ENCODE measurements at regions not wholly inside any gene's neighbourhood (a gene's known extent, or its start where the extent isn't known, plus 50 kb on each side); places are given as distances from the start of the nearest gene placed in this dataset.
"Not testable (repeated sequence)": the region's sequence is repeated elsewhere in the genome, so short reads cannot be mapped to it uniquely, and the experiment has no call there.

DNA sequence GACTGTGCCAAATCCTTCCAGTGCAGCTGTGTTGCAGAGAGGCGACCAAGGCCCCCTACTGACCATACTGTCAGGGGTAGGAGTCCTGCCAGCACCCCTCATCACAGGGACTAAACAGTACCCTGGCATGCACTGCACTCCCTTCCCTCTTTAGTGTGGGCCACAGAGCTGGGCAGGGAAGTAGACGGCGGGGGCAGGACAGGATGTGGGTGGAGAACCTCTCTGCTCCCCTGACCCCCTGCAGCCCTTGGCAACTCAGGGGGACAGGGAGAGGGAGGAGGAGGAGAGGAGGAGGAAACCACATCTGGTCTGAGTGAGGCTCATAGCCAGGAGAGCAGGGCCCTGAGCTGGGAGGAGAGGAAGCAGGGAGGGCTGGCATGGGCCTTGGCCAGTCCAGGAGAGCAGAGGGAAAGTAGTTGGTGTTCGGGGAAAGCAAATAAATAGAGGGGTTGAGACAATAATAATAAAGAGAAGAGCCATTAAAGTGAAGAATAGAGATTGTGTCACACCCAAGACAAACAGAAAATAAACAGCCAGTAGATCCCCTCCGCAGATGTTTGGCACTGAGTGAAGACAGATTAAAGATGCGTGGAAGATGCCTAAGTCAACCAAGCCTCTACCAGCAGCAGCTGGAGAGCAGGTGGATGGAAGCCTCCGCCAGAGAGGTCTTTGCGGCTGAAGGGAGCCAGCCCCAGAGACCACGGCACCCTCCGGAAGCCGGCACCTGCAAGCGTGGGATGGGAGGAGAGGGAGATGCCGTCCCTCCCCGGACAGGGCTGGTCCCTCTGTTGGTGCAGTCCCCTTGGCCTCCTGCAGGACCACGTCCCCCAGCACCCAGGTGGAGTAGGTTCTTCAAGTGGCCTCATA lies 61.5 kb downstream of the RPUSD4 start:
- DNase-seq (ENCODE audit: low read depth) = no peak

DNA sequence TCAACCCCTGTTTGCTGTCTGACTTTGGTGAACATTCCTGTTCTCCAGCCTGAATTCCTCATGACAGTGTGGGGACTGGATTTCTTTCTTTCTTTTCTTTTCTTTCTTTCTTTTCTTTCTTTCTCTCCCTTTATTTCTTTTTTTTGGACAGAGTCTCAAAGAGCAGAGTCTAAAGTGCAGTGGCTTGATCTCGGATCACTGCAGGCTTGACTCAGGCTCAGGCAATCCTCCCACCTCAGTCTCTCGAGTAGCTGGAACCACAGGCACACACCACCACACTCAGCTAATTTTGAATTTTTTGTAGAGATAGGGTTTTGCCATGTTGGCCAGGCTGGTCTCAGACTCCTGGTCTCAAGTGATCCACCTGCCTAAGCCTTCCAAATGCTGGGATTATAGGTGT lies 63.1 kb downstream of the RPUSD4 start:
- DNase-seq (ENCODE audit: low read depth) = no peak

DNA sequence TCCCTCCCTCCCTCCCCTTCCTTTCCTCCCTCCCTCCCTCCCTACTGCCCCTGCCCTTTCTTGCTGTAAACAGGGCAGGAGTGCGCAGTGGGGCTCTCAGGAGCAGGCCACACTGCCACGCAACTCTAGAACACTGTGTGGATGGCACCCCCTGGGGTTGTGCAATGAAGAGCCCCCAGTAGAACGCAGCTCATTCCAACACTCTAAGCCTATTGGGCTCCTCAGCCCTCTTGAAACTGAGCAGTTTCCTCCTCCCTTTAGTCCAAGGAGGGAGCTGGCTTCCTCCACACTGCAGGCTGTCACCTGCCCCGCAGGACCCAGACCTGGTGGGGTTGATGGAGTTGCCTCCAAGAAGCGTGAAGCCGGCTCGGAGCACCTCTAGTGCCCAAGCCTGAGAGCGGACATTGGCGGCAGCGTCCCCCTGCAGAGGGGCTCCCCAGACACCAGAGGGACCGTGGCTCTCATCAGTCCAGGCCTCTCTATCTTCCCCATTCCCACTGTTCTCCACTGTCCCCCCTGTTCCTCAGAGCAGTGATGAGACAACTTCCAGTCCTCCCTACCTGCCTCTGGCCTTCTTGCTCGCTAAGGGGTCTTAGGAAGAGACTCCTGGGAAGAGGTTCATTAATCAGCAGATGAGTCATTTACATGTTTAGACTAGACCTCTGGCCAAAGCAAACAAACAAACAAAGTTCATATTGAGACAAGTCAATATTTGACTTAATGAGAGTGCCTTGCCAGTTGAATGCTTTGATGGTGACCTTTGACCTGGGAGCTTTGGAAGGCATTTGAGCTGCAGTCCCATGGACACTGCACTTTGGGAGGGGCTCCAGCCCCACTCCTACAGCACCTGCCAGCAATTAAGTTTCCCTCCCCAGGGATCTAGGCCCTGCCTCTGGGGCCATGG lies 64.0 kb downstream of the RPUSD4 start:
- no peak for DNase-seq (ENCODE audit: low read depth)

DNA sequence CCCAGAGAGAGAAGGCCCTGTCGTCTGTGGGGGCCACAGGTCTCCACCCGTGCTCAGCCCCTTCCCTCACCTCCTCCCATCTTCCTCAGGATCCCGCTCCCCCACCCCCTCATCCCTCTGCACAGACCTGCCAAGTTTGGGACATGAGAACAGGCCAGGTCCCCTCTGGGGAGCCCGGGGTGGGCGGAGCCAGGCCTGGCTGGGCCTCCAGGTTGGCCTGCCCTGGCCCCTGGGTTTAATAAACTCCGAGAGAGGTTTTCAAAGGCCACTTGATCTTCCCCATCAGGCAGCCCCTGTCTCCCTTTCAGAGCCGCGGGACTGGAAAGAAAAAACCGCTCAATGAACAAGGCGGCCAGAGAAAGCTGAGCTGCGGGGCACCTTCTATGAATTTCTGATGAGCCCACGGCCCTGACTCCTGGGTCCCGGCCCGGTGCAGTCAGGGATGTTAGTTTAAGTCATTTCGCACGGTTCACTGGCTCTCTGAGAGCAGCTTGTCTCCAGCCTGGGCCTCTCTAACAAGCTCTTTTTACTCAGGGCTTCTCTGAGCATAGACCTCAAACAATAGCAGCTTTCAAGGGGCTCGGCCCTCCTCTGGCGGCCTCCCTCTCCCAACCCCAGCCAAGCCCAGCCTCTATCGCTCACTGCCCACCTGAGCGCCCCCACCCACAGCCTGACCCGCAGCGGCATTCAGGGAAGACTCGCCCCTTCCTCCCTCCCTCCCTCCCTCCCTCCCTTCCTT lies 64.8 kb downstream of the RPUSD4 start:
- DNase-seq (ENCODE audit: low read depth) = no peak

DNA sequence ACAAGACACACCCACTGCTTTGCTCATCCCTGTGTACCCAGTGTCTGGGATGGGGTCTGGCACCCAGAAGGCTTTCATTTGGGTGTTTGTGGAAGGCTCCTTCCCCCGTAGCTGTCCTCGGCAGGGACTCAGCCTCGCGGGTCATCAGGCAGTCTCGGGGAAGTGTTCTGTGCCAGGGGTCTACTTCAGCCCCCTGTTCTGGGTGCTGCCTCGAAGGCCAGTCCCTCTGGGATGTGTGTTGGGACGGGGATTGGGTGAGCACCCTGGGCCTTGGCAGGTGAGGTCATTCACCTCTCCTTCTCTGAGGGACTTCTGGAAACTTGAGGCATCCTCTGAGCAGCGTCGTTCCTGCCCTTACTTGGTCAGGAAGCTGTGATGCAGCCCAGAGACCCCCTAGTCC lies 65.5 kb downstream of the RPUSD4 start:
- DNase-seq (ENCODE audit: low read depth) = no peak

DNA sequence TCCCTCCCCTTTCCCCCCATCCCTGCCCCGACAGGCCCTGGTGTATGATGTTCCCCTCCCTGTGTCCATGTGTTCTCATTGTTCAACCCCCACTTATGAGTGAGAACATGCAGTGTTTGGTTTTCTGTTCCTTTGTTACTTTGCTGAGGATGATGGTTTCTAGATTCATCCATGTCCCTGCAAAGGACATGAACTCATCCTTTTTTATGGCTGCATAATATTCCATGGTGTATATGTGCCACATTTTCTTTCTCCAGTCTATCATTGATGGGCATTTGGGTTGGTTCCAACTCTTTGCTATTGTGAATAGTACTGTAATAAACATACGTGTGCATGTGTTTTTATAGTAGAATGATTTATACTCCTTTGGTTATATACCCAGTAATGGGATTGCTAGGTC lies 68.0 kb downstream of the RPUSD4 start:
- DNase-seq (ENCODE audit: low read depth) = not testable (repeated sequence)

DNA sequence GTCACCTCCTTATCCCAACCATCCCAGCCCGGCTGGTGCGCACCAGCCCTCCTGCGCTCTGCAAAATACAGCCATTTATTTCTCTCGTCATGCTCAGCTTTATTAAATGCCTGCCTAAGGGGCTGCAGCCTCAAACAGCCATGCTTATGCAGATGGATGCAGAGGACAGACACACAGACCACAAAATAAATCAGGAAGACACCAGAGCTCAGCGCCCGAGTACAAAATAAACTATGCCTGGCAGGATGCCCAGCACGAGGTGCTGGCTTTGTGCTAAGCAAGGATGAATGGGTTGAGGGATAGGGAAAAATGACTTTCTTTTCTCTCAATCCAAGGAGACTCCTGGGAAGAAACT lies 70.5 kb downstream of the RPUSD4 start:
- DNase-seq (ENCODE audit: low read depth) = no peak

DNA sequence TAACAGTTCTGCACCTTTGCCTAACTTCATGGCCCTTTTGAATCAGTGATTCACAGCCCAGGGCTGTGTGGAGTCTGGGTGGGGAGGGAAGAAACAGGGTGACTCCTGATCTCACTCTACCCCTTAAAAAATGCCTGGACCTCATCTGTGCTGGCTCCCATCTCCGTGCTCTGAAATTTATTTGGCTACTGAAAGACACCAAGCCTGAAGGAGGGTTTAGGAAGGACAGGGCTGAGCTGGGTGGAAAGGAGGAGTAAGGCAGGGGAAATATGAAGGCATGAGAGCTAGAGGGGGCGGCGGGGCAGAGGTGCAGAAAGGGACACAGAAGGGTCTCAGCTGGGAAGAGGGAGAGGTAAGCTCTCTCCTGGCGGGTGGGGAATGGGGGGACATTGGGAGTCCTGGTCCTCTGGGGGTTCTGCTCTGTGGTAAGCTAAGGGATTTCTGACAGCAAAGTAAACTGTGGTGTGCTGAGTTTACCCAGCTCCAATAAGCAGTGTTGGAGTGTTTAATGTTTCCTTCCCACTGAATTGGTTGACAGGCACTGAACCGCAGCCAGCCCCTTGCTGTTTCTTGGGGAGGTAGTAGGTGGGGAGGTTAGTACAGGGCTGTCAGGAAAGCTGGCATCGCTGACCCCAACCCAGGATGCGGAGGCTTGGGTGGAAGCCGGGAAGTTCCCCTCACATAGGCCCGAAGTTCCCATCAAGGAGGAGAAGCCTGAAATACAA lies 71.1 kb downstream of the RPUSD4 start:
- DNase-seq (ENCODE audit: low read depth) = no peak

DNA sequence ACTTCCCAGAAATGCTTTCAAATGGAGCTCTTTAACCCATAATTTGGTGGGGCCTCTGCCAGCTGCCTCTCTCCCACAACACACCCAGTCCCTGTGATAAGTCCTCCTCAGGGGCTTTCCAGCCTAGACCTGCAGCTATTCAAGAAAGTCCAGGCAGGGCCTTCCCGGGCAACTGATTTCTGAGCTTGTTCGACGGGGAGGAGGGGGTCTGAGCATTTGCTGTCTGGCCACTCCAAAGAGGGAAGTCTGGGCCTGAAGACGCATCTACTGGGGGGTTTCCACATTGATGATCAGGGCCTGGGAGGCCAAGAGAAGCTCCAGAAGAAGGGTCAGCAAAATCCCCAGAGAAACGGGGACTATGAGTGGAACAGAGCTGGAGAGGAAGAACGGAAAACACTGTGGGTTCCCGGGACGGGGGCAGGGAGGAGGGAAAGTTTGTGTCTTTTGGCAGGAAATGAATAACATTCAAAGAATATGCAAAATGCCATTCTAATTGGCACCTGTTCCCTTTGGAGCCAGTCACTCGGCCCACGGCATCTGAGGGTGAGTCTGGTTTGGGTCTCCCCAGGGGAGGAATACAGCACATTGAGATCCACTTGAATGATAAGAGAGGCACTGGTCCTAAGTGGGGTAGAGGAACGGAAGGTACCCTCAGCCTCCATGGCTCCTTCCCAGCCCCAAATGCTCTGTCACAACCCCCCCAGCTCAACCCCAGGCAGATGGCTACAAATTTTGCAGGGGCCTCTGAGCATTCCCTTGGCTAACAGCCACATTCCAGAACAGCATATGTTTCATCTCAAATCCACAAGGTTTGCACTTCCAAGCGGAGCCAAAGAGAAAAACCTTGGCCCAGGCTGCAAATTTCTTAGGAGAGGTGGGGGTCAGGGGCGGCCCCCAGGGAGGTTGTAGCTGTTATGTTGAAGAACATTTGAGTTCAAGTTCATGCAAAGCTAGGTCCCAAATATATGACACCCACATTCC lies 72.0 kb downstream of the RPUSD4 start:
- DNase-seq (ENCODE audit: low read depth) = no peak

DNA sequence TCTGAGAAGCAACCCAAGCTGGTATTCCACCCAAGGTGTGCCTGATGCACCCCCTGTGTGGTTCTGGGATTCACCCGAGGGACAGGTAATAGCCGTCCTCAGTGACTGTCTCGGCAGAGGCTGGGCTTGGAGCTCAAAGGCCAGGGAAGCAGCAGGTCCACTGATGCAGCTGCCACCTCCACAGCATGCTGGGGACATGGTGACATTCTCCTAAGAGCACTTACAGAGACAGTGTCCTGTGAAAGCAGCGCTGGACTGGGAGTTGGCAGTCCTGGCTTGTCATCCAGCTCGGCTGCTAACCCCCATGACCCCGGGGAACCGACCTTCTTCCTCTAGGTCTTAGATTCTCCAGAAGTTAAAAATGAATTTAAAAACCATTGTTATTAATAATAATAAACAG lies 72.8 kb downstream of the RPUSD4 start:
- no peak for DNase-seq (ENCODE audit: low read depth)

DNA sequence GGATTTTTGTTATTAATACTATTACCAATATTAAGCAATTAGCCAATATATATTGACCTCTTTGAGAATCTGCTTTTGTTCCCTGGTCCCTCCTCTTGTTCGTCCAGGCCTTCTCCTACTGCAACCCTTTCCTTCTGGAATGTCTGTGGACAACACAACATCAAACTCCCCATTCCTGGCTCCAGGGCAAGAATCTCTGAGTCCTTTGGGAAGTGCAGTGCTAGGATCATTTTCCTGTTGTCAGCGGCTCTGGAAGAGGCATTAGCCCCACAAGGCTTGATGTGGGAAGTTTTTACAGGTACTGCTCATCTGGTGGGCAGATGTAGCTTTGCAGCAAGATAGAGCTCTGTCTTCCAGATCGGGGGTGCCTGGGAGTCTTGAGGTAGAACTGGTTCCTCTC lies 74.3 kb downstream of the RPUSD4 start:
- no peak for DNase-seq (ENCODE audit: low read depth)

DNA sequence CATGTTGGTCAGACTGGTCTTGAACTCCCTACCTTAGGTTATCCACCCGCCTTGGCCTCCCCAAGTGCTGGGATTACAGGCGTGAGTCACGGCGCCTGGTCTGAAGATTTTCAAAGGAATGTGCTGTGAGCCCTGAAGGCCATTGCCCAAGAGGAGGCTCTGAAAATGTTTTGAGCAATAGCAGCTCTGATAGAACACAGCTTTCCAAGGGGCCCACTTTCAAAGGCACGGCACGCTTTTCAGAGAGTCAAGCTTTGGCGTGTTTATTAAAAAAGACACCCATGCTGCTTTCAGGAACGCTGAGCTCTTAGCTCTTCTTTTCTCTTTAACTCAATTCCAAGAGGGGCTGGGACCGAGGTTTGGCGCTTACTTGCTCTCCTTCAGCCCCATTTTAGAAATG lies 73.8 kb upstream of the CDON start:
- DNase-seq (ENCODE audit: low read depth) = no peak

DNA sequence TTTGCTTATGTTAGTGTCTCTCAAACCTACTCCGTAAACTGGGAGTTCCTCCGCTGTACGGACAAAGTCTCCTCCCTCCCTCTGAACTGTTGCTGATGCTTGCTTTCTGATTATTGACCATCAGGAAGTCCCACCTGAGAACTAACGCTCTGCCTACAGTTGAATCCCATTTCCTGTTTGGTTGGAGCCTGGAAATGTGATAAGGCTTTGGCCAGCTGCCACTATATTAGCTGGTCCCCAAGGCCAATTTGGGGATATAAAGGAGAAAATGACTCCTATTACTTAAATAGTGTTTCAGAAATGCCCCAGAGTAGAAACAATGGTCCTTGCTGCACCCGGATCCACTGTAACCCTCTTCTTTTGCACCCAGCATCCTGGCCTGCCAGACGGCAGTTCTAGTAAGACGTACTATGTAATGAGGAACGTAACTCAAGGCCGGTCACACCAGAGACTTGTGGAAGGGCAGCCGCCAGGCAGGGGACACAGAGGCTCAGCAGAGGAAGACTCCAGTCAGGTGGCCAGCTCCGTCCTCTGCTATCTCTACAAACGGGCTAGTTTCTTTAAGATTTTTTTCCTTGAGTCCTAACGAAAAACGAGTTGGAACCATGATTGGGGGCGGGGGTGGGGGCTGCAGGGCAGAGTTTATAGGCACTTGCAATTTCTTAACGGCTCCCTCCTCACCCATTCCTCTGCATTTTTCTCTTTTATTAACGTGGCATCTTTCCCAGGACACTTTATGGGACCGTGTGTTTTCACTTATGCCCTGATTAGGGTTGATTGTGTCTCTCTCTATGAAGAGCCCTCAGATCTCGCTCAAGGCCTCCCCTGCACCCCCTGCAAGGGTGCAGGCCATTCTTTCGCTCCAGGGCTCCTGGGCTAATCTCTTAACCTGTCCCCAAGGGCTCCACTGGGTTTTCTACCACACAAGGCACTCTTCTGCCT lies 72.8 kb upstream of the CDON start:
- DNase-seq (ENCODE audit: low read depth) = no peak

DNA sequence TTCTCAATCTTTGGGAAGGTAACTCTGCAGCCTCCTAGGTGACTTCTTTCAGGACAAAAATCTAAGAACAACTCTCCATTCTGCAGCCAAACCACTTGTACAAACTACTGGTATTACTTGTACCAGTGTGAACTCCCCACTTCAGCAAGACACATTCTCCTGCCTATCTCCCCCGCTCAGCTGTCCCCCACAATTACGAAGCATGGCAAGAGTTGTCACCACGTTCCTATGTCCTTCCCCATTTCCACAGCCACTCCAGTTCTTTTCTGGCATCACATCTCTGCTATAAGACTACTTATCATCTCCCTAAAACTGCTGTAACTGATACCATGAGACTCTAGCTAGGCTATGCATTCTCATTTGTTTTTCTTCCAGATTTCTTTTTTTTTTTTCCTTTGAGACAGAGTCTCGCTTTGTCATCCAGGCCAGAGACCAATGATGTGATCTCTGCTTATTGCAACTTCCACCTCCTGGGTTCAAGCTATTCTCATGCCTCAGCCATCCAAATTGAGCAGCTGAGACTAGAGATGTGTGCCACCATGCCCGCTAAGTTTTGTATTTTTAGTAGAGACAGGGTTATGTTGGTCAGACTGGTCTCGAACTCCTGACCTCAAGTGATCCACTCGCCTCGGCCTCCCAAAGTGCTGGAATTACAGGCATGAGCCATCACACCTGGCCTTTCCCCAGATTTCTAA lies 71.9 kb upstream of the CDON start:
- no peak for DNase-seq (ENCODE audit: low read depth)

DNA sequence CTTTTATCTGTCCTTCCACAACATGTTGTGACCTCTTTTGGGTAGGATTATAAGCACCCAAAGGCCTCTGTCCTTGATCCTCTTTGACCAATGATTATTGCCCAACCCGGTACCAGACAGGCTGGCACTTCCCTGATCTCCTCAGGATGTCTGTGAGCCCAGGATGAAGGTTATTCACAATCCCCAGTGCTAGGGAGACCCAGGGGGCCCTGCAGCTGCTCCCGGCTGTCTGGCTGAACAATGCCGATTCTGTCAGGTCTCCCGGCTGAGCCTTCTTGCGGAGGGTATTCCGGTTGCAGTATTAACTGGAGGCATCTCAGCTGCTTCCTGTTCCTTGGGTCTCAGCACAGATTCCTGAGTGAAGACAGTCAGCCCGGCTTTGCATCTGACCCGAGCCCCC lies 71.2 kb upstream of the CDON start:
- DNase-seq (ENCODE audit: low read depth) = no peak

DNA sequence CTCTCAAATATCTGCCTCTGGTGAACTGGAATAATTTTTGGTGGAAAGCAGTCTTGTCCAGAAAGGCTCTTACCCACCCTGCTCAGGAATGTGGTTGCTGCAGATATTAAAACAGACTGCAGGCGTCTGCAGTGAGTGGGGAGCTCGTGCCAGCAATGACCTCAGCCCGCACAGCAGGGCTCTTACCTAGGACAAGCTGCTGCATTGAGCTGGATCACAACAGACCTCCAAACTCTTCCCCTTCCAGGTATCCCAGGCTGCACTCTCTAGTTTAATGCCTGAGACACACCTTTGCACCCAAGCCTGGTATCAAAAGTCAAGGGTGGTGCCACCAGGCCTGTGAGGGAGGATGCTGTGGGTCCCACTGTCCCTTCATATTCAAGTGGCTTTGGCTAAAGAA lies 69.7 kb upstream of the CDON start:
- no peak for DNase-seq (ENCODE audit: low read depth)

DNA sequence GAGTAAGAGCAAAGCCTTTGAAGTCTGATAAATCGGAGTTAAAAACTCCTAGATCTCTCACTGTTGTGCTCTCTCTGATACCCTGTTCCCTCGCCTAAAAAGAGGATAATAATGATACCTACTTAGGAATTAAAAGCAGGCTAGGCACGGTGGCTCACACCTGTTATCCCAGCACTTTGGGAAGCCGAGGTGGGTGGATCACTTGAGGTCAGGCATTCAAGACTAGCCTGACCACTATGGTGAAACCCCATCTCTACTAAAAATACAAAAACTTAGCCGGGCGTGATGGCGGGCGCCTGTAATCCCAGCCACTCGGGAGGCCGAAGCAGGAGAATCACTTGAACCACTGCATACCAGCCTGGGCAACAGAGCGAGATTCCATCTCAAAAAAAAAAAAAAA lies 68.1 kb upstream of the CDON start:
- not testable (repeated sequence) for DNase-seq (ENCODE audit: low read depth)

DNA sequence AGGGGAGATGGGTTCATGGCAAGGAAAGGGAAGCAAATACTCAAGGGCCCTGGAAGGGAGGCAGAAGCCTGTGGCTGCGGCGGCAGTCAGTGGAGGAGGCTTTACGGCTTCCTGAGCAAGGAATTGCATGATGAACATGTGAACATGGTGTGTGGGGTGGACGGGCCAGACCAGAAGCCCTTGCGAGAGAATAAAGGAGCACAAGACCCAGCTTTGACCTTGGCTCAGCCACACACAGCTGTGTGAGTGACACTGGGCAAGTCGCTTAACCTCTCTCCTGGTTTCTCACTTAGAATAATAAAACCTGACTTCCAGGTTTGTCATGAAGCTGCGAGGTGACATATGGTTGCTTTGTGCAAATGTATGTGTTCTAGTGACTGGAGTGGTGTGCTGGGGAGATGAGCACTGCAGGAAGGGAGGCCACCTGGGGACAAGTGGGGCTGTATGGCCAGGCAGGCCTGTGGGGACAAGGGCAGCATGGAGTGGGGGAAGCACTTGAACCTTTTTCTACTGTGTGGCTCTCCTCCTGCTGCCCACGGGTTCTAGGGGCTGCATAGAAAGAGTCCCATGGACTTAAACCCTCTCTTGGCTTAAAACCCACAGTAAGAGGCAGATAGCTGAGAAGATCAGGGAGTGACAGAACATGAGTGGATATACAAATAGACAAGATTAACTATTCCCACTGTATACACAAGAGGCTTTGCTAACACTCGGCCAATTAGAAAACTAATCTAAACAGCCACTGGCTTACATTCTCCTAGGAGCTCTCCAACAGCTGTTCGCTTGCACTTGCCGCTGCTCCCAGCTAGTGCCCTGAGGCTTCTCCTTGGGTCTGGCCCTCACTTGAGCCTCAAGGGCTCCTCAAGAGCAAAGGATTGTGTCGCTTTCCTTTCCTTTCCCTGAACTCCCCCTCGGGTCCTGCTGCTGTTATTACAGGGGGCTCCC lies 67.3 kb upstream of the CDON start:
- DNase-seq (ENCODE audit: low read depth) = no peak
